ENCODE measurements at regions not wholly inside any gene's neighbourhood (a gene's known extent, or its start where the extent isn't known, plus 50 kb on each side); places are given as distances from the start of the nearest gene placed in this dataset.

DNA sequence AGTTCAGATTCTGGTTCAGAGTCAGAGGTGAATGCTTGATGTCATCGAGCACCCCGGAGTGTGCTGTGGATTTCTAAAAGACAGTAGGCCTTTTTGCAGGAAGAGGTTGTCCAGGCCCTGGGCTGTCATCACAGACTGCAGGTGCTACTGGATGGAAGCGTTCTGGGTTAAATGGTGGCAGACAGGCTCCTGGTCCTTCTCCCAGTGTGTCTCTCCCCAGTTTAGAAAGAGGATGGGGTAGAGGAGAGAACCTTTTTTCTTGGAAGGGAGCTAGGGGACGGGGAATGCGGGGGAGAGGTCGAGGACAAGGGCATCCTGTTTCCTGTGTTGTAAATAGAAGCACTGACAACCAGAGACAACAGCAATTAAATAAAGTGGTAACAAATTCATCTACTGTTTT is 102.3 kb upstream of the NUDT6 start:
- no peak overlapping the region for H3K18ac ChIP-seq (ENCODE audit: low read depth, low read length)
- H2BK120ac ChIP-seq (ENCODE audit: low read depth, low read length), result no peak overlapping the region
- H2BK5ac ChIP-seq (ENCODE audit: low read depth, low read length, poor library complexity, severe bottlenecking), result no peak overlapping the region
- no peaks in the 10 kb centered on the region; a peak in 1 of 4 replicates for H3K79me1 ChIP-seq (ENCODE audit: low read depth in 1 of 2, low read length in 2 of 2)
- H3K23ac ChIP-seq (ENCODE audit: low read depth, low read length), result no peak overlapping the region
- H3K4ac ChIP-seq (ENCODE audit: low read depth, low read length), result no peak overlapping the region
- WGBS, 2 experiments (ENCODE audit: extremely low coverage in 2 of 2, insufficient read length in 1 of 2), result 20% methylated on average over 1 of the region's 6 CpGs; no CpG with 5 or more reads in 1 of the 2 experiments
- H3K9me3 ChIP-seq (ENCODE audit: control insufficient read depth, insufficient read depth, low read length), result no peaks in the 10 kb centered on the region
- no peak overlapping the region for H3K4me3 ChIP-seq (ENCODE audit: insufficient read depth, low read depth, low read length)
- in situ Hi-C loops (cut with MboI; ENCODE audit: low sequenced_read_pairs), result no loop called here
- no peak overlapping the region for H2AFZ ChIP-seq (replicated peaks; ENCODE audit: low read length, poor library complexity)
- H3K27ac ChIP-seq (ENCODE audit: insufficient read depth, low read length), result no peak overlapping the region
- no peak overlapping the region for H3K9ac ChIP-seq (ENCODE audit: low read depth, low read length)
- H4K91ac ChIP-seq (ENCODE audit: insufficient read depth, low read depth, low read length), result no peak overlapping the region
- no peaks in the 10 kb centered on the region for H4K20me1 ChIP-seq (ENCODE audit: insufficient read depth, low read length)
- intact Hi-C loops (cut with micrococcal nuclease), result no loop called here
- DNase-seq, result no peak
- H2AK9ac ChIP-seq (replicated peaks; ENCODE audit: low read depth, low read length, poor library complexity), result no peak overlapping the region
- H4K8ac ChIP-seq (ENCODE audit: low read depth in 2 of 2, low read length in 2 of 2), result no peak overlapping the region
- no peak for ATAC-seq (ENCODE audit: low read depth)
- H3K4me2 ChIP-seq (ENCODE audit: low read depth, low read length), result no peak overlapping the region
- no peak overlapping the region for H3K14ac ChIP-seq (replicated peaks; ENCODE audit: low read depth, low read length)
- H3K27me3 ChIP-seq (ENCODE audit: control insufficient read depth, insufficient read depth, low read length), result no peaks in the 10 kb centered on the region
- no peak overlapping the region for H3K56ac ChIP-seq (ENCODE audit: extremely low read depth, insufficient read depth, low read length)
- no peaks in the 10 kb centered on the region for H3K36me3 ChIP-seq (ENCODE audit: control insufficient read depth, insufficient read depth, low read length)
- no peak overlapping the region for H4K5ac ChIP-seq (ENCODE audit: low read depth, low read length)
- ChIA-PET CTCF (no interaction called here), POLR2A (ENCODE audit: unreplicated experiment) (no interaction called here)
- H2BK20ac ChIP-seq (ENCODE audit: low read depth, low read length), result no peak overlapping the region
- peaks cover 5% of the 10 kb centered on the region; the same call in 1 of the 2 replicates for H3K9me1 ChIP-seq (ENCODE audit: insufficient read depth, low read length)
- no peak overlapping the region for H2BK15ac ChIP-seq (ENCODE audit: low read depth, low read length)
- H3K4me1 ChIP-seq (ENCODE audit: control insufficient read depth, insufficient read depth, low read length), result peaks cover 6% of the 10 kb centered on the region; the same call in 1 of the 2 replicates
- TF ChIP-seq MXI1 (IDR thresholded peaks at IDR 0.05; ENCODE audit: borderline replicate concordance, low read depth, low read length), result no peak
- TF ChIP-seq, protein P1, sequence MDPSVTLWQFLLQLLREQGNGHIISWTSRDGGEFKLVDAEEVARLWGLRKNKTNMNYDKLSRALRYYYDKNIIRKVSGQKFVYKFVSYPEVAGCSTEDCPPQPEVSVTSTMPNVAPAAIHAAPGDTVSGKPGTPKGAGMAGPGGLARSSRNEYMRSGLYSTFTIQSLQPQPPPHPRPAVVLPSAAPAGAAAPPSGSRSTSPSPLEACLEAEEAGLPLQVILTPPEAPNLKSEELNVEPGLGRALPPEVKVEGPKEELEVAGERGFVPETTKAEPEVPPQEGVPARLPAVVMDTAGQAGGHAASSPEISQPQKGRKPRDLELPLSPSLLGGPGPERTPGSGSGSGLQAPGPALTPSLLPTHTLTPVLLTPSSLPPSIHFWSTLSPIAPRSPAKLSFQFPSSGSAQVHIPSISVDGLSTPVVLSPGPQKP (IDR thresholded peaks at IDR 0.05; ENCODE audit: borderline replicate concordance, low read depth, low read length), result no peak
- TF ChIP-seq CHD1 (IDR thresholded peaks at IDR 0.05; ENCODE audit: low read depth, low read length), result no peak
- TF ChIP-seq, protein P2, sequence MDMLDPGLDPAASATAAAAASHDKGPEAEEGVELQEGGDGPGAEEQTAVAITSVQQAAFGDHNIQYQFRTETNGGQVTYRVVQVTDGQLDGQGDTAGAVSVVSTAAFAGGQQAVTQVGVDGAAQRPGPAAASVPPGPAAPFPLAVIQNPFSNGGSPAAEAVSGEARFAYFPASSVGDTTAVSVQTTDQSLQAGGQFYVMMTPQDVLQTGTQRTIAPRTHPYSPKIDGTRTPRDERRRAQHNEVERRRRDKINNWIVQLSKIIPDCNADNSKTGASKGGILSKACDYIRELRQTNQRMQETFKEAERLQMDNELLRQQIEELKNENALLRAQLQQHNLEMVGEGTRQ (IDR thresholded peaks at IDR 0.05; ENCODE audit: low read depth, low read length), result no peak
- no peak for TF ChIP-seq CEBPB (IDR thresholded peaks at IDR 0.05; ENCODE audit: low read depth, low read length)
- TF ChIP-seq POLR2A (IDR thresholded peaks at IDR 0.05; ENCODE audit: low read depth, low read length), result no peak
- TF ChIP-seq NFE2L2 (IDR thresholded peaks at IDR 0.05; ENCODE audit: low read depth, low read length), result no peak
- no TSS peak for BruUV-seq (replicated peaks)
- dilution Hi-C loops (cut with HindIII; ENCODE audit: low sequenced_read_pairs, unreplicated experiment), result no loop called here
- H2AK5ac ChIP-seq (ENCODE audit: low read depth, low read length), result no peak overlapping the region
